Mucosa of descending colon (tissue), 3 donors: ENCODE measurements at regions not wholly inside any gene's neighbourhood (a gene's known extent, or its start where the extent isn't known, plus 50 kb on each side); places are given as distances from the start of the nearest gene placed in this dataset.

Experiments
- ATAC-seq: fragments of 200-7000 bp; cut with Tn5 transposase; one replicate; pipeline ENCODE4 v1.9.1; 2020; ENCODE audit warnings: mild to moderate bottlenecking, moderate library complexity
- DNase-seq, 3 donors: peaks; one replicate each; pipeline ENCODE4 v3.0.0-alpha.2; 2020
- H3K36me3 ChIP-seq: fragments of 200-600 bp; one replicate; pipeline ENCODE4 v1.8.0; 2021; ENCODE audit warnings: low read depth, mild to moderate bottlenecking
- H3K4me1 ChIP-seq: fragments of 200-600 bp; one replicate; pipeline ENCODE4 v1.8.0; 2021; ENCODE audit warnings: low read depth, mild to moderate bottlenecking
- H3K4me3 ChIP-seq: fragments of 200-600 bp; one replicate; pipeline ENCODE4 v1.8.0; 2021; ENCODE audit warnings: mild to moderate bottlenecking
- H3K9me3 ChIP-seq: fragments of 200-600 bp; one replicate; pipeline ENCODE4 v1.8.0; 2021; ENCODE audit warnings: mild to moderate bottlenecking
- CTCF ChIP-seq: fragments of 200-600 bp; IDR thresholded peaks from one replicate; pipeline ENCODE4 v1.8.0; 2022; ENCODE audit warnings: antibody characterized with exemption, mild to moderate bottlenecking
- intact Hi-C, 2 donors: fragments of 100-400 bp; cut with DNase I in 1 of 2; cut with micrococcal nuclease in 1 of 2; formaldehyde crosslinking; loops; one replicate each; pipeline versions ENCODE4 v1.11.0 to v1.11.1; 2022; cut with DNase I, micrococcal nuclease
- donor health status: DM: no; HTN: no; CAD: no; lungs with moderate emphysema.
- donor health status: DM: no; HTN: no; CAD: no.
- donor health status: DM: no; HTN: yes; CAD: no.

- ATAC-seq (peak; percentile 63), DNase-seq (peak; percentile 53 to 89 (median 68))
- Histone ChIP-seq H3K4me3 (no peak overlapping the region), H3K9me3 (no peaks in the 10 kb centered on the region), H3K36me3 (no peaks in the 10 kb centered on the region), H3K4me1 (no peaks in the 10 kb centered on the region)
- peak; percentile 47 for TF ChIP-seq CTCF
- intact Hi-C loops, result loop anchor here (5.0 to 10.0 kb wide), 4 partner anchors 84 to 187 kb away; no protein-coding TSS in a partner anchor
Measured at GRCh38 chr3:30199096-30199759, 407.2 kb upstream of the TGFBR2 start.

- Histone ChIP-seq H3K4me3 (no peak overlapping the region), H3K36me3 (no peaks in the 10 kb centered on the region), H3K4me1 (no peaks in the 10 kb centered on the region), H3K9me3 (no peaks in the 10 kb centered on the region)
- no peak for DNase-seq
- intact Hi-C loops, result loop anchor here (5.0 to 10.0 kb wide), 4 partner anchors 85 to 188 kb away; no protein-coding TSS in a partner anchor
- TF ChIP-seq CTCF, result no peak
- no peak for ATAC-seq
Measured at GRCh38 chr3:30199855-30200254, 406.5 kb upstream of the TGFBR2 start.

DNA sequence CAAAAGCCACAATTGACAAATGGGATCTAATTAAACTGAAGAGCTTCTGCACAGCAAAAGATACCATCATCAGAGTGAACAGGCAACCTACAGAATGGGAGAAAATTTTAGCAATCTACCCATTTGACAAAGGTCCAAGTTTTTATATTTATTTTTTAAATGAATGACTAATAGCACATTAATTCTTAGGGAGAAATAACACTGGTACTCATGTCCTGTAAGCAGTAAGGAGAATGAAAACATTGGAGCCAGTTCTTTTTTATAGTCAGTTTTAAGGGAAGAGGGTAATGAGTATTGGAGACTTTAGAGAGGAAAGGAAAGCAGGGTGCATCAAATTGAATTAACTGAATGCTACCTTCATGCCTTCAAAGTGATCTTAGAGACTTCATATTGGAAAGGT, 404.7 kb upstream of the TGFBR2 start:
- no peaks in the 10 kb centered on the region for H3K36me3 ChIP-seq
- ATAC-seq (no peak), DNase-seq (no peak)
- no peak for TF ChIP-seq CTCF
- no peaks in the 10 kb centered on the region for H3K4me1 ChIP-seq
- H3K4me3 ChIP-seq, result no peak overlapping the region
- H3K9me3 ChIP-seq, result no peaks in the 10 kb centered on the region
- intact Hi-C loops, result no loop called here

- Histone ChIP-seq H3K4me3 (no peak overlapping the region), H3K36me3 (no peaks in the 10 kb centered on the region), H3K9me3 (no peaks in the 10 kb centered on the region), H3K4me1 (no peaks in the 10 kb centered on the region)
- no peak for TF ChIP-seq CTCF
- ATAC-seq (no peak), DNase-seq (no peak)
- intact Hi-C loops, result no loop called here
Measured at GRCh38 chr3:30203301-30203700, 403.1 kb upstream of the TGFBR2 start.

DNA sequence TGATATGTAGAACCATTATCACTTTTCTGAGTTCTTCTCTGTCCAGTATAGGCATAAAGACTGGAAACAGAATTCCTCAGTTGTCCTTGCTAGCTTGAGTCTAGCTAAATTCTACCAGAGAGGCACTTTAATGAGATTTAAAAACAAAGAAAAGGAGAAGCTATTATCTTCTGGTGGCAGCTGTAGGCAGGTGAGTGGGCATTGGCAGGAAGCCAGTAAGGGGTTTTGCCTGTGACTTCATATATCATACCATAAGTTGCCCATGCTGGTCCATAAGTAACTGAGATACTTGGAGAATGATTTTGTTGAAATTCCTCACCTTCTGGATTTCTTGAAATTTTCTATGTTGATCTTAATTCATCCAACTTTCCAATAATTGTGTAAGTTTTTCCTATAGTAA, 402.3 kb upstream of the TGFBR2 start:
- intact Hi-C loops, result no loop called here

More for the DNA sequence above, 402.3 kb upstream of the TGFBR2 start:
- no peak for TF ChIP-seq CTCF
- Histone ChIP-seq H3K36me3 (no peaks in the 10 kb centered on the region), H3K4me1 (no peaks in the 10 kb centered on the region), H3K4me3 (no peak overlapping the region), H3K9me3 (no peaks in the 10 kb centered on the region)
- ATAC-seq (no peak), DNase-seq (no peak)
